Stimulated activated CD4-positive, alpha-beta T cell treated with anti-CD3 and anti-CD28 coated beads, Interleukin-4, amount 100 ng/mL, for 48 hours (primary cell): ENCODE measurements at regions not wholly inside any gene's neighbourhood (a gene's known extent, or its start where the extent isn't known, plus 50 kb on each side); places are given as distances from the start of the nearest gene placed in this dataset.

Experiments
- DNase-seq, 2 donors: peaks; one replicate each; pipeline ENCODE4 v3.0.0-alpha.2; 2020; ENCODE audit warnings: low read depth in 2 of 2

- DNase-seq: no peak
Observed at GRCh38 chr2:17306706-17307105, 211.5 kb downstream of the RAD51AP2 start.

DNA sequence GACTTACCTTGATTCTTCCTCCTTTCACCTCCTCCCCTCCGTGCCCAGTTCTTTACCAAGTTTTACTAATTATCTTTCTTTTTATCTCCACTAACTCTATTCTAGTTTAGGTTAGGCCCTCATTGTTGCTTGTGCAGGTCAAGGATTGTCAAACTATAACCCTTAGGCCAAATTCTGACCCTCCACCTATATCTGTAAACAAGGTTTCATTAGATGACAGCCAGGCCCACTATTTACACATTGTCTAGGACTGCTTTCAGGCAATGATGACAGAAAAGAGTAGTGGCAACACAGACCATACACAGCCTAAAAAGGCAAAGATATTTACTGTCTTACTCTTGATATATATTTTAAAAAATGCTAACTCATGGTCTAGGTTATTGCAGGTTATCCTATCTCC, 212.0 kb downstream of the RAD51AP2 start:
- no peak for DNase-seq

- DNase-seq: no peak
Observed at GRCh38 chr2:17303521-17303920, 214.7 kb downstream of the RAD51AP2 start.

DNA sequence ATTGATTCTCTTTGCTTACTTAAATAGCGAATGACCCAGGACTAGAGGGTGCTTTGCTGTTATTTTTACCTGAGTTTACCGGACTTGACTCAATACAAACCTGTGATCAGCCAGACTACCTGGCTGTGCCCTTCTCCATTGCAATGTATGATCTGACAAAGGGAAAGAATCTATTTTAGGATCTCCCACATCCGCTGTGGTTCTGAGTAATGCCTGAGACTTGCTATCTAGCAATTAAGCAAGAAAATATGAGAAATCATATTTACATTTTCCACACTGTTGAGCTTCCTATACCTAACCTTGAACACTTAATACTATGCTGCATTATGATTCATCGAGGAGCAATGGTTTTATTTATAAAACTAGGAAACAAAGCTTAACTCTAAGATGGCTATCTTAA, 215.2 kb downstream of the RAD51AP2 start:
- DNase-seq: no peak

GRCh38 chr2:17302281-17302680, 216.0 kb downstream of the RAD51AP2 start:
- no peak for DNase-seq

DNA sequence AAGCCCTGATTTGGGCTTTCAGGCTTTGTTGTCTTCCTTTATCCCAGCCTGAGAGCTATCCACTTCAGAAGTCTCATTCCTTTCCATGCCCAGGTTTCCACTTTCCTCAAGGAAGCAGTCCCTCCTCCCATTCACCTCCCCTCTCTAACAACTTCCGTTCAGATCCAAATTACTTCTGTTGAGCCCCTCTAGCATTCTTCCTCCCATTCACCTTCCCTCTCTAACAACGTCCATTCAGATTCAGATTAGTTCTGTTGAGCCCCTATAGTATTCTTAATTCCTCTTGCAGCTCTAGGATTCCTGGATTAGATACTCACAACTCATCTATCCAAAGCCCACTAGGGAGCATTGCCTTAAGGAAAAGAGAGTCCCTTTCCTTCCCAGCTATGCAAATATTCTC, 216.8 kb downstream of the RAD51AP2 start:
- no peak for DNase-seq

DNA sequence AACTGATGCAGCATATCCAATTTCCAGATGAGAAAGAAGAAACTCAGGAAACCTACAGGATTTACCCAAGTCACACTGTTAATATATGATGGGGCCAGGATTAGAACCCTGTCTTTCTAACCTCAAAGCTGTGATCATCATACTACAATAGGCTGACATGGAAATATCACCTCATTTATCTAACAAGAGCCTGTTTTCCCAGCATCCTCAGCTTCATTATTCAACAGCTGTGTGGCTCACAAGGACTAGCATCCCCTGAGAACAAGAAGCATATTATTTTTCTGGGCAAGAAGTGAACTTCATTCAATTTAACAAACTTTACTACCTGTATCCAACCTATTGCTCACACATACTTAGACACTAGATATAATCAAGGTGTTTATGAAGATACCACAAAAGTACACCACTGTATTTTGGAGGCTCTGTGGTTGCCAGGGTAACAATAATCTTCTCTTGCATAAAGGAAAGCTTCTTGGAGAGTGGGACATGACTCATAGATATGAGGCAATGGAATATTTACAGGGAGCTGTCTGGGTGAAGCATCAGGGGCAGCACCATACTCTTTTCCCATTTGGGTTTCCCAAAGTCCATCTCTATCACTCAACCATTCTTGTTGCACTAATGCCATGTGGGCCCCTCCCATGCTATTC, 218.2 kb downstream of the RAD51AP2 start:
- no peak for DNase-seq

DNA sequence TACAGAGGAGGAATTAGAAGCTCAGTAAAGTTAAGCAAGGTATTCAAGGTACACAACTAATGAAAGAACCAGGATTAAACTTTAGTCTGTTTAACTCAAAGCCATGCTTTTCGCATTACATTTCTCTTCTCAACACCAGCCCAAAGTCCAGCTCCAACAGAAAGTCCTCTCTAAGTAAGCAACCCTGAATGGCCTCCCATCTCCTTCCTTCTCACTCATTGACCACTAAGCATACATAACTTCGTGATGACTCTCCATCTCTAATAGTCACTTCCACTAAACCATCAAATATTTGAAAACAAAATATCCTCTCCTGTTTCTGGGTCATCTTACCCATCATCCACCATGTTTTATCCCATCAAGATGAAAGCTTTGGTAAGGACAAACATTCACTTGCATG, 219.8 kb downstream of the RAD51AP2 start:
- no peak for DNase-seq

- DNase-seq: no peak
Observed at GRCh38 chr2:17296686-17297085, 221.6 kb downstream of the RAD51AP2 start.

- no peak for DNase-seq
Observed at GRCh38 chr2:17289669-17290068, 228.6 kb downstream of the RAD51AP2 start.

DNA sequence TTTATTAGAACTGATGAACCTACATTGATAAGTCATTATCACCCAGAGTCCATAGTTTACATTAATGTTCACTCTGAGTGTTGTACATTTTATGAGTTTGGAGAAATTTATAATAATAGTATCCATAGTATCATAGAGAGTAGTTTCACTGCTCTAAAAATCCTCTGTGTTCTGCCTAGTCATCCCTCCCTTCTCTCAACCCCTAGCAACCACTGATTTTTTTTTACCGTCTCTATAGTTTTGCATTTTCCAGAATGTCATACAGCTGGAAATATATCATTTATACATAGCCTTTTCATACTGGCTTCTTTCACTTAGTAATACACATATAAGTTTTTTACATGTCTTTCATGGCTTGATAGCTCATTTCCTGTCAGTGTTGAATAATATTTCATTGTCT, 231.1 kb downstream of the RAD51AP2 start:
- no peak for DNase-seq

- no peak for DNase-seq
Observed at GRCh38 chr2:17282826-17283225, 235.4 kb downstream of the RAD51AP2 start.

GRCh38 chr2:17282245-17282644, 236.0 kb downstream of the RAD51AP2 start:
- DNase-seq: no peak

DNA sequence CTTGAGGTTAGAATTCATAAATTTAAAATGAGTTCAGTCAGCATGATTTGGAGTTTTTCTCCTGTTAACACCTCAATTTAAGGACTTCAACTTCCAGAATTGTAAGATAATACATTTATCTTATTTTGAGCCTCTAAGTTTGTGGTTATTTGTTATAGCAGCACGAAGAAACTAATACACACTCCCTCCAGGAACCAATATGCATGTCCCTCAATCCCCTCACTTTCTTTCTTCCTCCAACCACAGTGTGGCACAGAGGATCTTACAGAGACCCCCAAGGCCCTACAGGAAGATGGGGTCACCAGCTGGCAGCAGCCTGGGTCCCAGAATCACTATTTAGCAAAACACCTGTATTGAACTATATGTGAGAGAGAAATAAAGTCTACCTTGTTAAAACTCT, 242.0 kb downstream of the RAD51AP2 start:
- DNase-seq: no peak

DNA sequence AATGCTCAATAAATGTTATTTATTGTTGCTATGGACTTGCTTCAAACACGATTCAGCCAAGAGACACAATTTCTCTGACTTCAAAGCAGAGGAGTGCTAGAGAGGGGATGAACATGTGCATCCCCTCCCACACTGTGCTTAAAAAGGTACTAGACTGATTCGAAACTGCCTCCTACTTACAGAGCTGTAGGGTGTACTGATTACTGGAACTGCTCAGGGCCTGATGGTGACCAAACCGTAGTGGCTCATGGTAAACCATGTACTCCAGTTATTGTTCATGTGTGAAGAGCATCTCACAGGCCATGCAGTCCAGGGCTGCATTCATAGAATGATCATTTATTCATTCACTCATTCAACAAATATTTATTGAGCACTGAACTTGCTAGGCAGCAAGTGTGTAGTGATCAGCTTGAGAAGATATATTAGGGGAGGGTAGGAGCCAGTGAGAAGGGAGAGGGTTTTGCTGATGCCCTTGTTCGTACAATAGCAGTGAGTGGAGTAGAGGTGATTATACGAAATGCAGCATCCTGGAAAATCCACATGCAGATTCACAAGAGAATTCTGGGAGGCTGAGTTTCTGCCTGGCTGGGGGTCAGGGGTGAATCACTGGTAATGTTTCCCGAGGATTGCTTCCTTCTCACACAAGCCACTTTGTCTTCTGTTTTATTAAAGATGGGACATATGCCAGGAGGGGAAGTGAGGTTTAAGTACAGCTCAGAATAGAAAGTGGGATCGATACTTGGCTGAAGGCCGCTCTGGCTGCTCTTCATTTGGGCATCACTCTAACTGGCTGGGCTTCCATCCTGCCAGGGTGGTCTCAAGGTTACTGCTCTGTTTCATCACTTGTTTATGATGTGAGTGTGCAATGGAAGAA, 245.4 kb downstream of the RAD51AP2 start:
- no peak for DNase-seq

DNA sequence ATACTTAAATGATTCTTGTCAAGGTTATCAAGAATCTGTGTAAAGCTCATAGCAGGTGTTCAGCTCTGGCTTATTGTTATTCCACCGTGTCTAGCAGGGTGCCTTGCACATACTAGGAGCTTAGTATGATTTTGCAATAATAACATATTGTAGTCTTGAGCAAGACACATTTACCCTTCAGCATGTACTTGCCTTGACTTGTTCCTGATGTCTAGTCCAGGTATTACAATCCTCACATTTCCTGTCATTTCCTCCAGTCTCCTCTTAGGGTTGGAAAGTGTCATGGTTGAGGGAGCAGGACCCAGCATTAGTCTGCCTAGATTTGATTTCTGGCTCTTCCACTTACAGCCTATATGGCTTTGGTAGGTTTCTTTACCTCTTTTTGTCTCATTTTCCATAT, 246.1 kb downstream of the RAD51AP2 start:
- no peak for DNase-seq

DNA sequence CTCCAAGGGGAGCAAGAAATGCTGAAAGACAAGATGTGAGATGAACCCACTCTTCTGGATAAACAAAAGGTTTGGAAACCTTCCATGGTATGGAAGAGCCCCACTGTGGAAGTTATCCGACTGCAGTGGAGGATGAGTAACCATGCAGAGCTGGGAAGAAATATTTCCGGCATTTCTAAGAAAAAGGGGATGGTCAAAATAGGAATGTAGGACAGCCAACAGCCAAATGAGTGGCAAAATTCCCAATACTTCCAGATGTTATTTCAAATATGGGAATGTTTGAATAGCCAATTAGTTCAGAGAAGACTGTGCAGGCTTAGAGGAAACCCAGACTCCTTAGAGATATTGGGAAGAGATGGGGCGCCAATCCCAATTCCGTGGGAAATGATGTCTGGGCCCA, 246.8 kb downstream of the RAD51AP2 start:
- no peak for DNase-seq

- no peak for DNase-seq
Observed at GRCh38 chr2:17270894-17271293, 247.3 kb downstream of the RAD51AP2 start.

DNA sequence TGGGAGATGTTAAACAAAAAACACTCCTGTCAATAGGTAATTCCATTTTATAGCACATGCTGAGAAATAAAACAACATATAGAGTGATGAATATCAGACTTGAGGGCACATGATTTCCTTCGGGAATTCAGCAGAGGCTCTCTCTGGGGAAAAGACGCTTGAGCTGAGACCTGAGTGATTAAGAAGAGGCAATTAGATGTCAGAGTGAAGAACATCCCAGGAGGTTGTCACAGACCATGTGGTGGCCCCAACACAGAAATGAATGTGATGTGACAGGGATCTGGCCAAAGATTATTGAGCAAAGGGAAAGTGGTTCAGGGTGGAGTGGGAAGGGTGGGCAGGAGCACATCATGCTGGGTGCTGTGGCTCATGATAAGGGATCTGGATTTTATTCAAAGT, 254.7 kb downstream of the RAD51AP2 start:
- no peak for DNase-seq

DNA sequence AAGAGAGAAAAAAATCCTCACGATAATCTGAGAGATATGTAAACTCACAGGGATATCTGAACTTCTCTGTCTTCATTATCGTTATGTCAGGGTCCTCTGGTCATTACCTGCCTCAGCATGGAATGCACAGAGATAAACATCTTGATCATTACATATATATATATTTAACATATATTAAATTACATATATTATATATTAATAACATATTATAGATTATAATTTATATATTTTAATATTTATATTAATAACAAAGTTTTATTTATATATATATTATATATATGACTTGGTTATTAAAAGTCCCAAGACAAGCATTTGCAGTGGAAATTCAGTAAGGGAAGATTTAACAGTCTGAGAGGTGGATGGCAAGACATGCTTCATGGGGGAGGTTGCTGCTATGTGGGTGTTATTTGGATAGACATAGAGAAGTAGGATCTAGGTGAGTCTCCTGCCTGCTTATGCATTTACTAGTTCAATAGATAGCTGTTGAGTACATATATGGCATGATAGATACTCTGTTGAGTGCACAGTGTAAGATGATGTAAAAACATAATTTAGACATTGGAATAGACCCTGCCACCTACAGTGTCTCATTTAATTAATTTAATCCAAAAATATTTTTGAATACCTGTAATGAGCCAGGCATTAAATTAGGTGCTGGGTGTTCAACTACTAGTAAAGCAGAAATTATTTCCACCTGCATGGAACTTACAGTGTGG, 255.2 kb downstream of the RAD51AP2 start:
- no peak for DNase-seq

DNA sequence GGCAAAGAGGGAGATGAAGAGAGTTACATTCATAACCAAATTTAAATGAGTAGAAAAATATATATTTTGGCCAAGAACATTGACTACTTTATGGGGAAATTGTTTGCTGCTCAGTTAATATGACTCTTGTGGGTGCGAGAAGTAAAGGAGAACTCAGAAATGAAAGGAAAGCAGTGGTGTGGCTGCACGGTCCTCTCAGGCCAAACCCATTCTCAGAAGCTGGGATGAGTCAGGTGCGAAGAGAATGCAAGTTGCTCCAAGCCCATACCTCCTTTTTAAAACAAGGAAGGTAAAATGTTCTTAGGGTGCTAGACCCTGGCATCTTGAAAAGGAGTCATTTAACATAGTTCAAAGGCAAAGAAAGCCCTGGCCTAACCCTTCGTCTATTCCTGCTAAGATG, 258.6 kb downstream of the RAD51AP2 start:
- DNase-seq: no peak

GRCh38 chr2:17258861-17259260, 259.4 kb downstream of the RAD51AP2 start:
- DNase-seq: no peak
